ENCODE measurements at regions not wholly inside any gene's neighbourhood (a gene's known extent, or its start where the extent isn't known, plus 50 kb on each side); places are given as distances from the start of the nearest gene placed in this dataset.
"Not testable (repeated sequence)": the region's sequence is repeated elsewhere in the genome, so short reads cannot be mapped to it uniquely, and the experiment has no call there.

- Mint-ChIP-seq H3K4me3 (no peak overlapping the region), H3K27ac (no peak overlapping the region), H3K4me1 (no peaks in the 10 kb centered on the region), H3K36me3 (no peaks in the 10 kb centered on the region), H3K9me3 (no peaks in the 10 kb centered on the region), H3K27me3 (no peaks in the 10 kb centered on the region)
- ATAC-seq (ENCODE audit: low read depth) (no peak), DNase-seq (no peak)
- POLR2A ChIA-PET: no interaction called here
Measured at GRCh38 chr4:54391104-54391503, 162.0 kb downstream of the PDGFRA start.

GRCh38 chr4:54392479-54392878 lies 163.4 kb downstream of the PDGFRA start:
- POLR2A ChIA-PET: no interaction called here
- ATAC-seq (ENCODE audit: low read depth) (no peak), DNase-seq (no peak)
- H3K36me3 Mint-ChIP-seq: no peaks in the 10 kb centered on the region
- H3K27ac Mint-ChIP-seq: no peak overlapping the region
- H3K4me3 Mint-ChIP-seq: no peak overlapping the region
- H3K9me3 Mint-ChIP-seq: no peaks in the 10 kb centered on the region
- H3K4me1 Mint-ChIP-seq: no peaks in the 10 kb centered on the region
- H3K27me3 Mint-ChIP-seq: no peaks in the 10 kb centered on the region

- no peaks in the 10 kb centered on the region for H3K4me1 Mint-ChIP-seq
- H3K4me3 Mint-ChIP-seq: no peak overlapping the region
- ATAC-seq (ENCODE audit: low read depth) (no peak), DNase-seq (no peak)
- H3K27ac Mint-ChIP-seq: no peak overlapping the region
- POLR2A ChIA-PET: no interaction called here
- H3K36me3 Mint-ChIP-seq: no peaks in the 10 kb centered on the region
- no peaks in the 10 kb centered on the region for H3K27me3 Mint-ChIP-seq
- no peaks in the 10 kb centered on the region for H3K9me3 Mint-ChIP-seq
Measured at GRCh38 chr4:54393243-54393642, 164.2 kb downstream of the PDGFRA start.

DNA sequence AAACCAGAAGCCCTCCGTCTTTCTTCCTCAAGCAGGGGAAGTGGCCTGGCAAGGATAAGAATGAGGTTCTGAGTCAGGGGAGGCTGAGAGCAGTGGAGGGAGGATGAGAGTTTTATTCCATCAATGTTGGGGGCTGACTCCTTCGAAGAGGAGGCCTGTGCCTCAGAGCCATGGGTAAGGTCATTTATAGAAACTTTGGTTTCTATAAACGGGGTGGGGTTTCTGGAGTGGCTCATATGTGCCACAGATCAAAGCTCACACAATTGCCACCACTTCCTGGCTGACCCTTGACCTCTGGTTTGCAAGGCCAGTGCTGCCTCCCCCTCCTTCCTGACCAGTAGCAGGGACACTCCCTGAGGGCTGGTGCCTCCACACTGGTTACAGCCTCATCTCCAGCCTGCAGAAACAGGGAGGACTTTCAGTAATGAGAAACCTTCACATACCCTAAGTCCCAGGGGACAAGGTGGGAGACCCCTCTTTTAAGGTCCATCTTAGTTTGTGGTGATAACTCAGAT lies 166.0 kb downstream of the PDGFRA start:
- Mint-ChIP-seq H3K9me3 (no peaks in the 10 kb centered on the region), H3K27me3 (peaks cover 4% of the 10 kb centered on the region), H3K36me3 (no peaks in the 10 kb centered on the region), H3K27ac (no peak overlapping the region), H3K4me1 (no peaks in the 10 kb centered on the region), H3K4me3 (no peak overlapping the region)
- POLR2A ChIA-PET: no interaction called here
- ATAC-seq (ENCODE audit: low read depth) (no peak), DNase-seq (no peak)

- no peak for ATAC-seq (ENCODE audit: low read depth)
- POLR2A ChIA-PET: no interaction called here
- H3K9me3 Mint-ChIP-seq: no peaks in the 10 kb centered on the region
- no peak overlapping the region for H3K27ac Mint-ChIP-seq
- no peak overlapping the region for H3K4me3 Mint-ChIP-seq
- H3K27me3 Mint-ChIP-seq: peaks cover 4% of the 10 kb centered on the region
- DNase-seq: no peak
- no peaks in the 10 kb centered on the region for H3K4me1 Mint-ChIP-seq
- H3K36me3 Mint-ChIP-seq: no peaks in the 10 kb centered on the region
Measured at GRCh38 chr4:54400188-54400587, 171.1 kb downstream of the PDGFRA start.

DNA sequence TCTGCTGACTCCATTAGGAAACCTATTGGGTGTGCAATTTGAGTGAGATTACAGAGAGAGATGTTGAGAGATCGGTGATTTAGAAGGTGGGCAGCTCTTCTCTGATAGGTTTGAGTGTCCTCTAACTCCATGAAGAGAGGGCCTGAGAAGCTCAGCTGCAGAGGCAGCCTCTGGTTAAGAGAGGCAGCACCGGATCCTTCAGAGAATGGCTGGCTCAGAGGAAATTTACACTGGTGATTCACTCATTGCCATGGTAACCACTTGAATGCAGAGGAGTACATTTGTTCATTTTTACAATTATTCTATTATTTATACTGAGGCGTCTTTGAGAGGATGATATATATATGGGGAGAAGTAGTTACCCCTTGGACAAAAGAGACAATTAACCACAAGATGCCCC lies 171.7 kb downstream of the PDGFRA start:
- POLR2A ChIA-PET: no interaction called here
- no peak for DNase-seq
- Mint-ChIP-seq H3K36me3 (no peaks in the 10 kb centered on the region), H3K27me3 (peaks cover 6% of the 10 kb centered on the region), H3K4me3 (no peak overlapping the region), H3K27ac (no peak overlapping the region), H3K9me3 (no peaks in the 10 kb centered on the region), H3K4me1 (no peaks in the 10 kb centered on the region)
- no peak for ATAC-seq (ENCODE audit: low read depth)

DNA sequence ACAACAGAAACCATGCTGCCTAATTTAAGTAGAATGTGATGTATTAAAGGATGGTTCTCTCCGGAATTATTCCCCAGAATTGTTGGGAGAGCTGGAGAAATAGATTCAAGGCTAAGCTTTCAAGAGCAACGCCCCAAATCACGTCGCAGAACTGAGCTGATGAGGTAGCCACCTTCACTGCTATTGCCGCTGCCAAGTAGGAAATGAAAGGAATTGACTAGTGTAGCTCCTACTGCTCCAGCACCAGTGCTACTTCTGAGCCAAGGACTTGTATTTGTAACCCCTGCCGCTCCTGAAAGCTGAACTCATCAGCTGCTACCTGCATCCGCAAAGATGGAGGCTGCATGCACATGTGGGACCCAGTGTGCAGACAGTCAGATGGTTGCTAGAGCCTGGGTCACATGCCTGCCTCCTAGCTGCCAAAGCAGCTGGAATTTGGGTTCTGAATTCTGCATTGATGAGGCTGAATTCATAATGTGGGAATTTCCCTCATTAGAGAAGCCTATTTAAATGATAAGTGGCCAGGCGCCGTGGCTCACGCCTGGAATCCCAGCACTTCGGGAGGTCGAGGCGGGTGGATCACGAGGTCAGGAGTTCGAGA lies 173.9 kb downstream of the PDGFRA start:
- DNase-seq (no peak), ATAC-seq (ENCODE audit: low read depth) (no peak)
- H3K9me3 Mint-ChIP-seq: no peaks in the 10 kb centered on the region
- H3K27me3 Mint-ChIP-seq: peaks cover 15% of the 10 kb centered on the region
- POLR2A ChIA-PET: no interaction called here
- no peak overlapping the region for H3K27ac Mint-ChIP-seq
- H3K4me3 Mint-ChIP-seq: no peak overlapping the region
- no peaks in the 10 kb centered on the region for H3K36me3 Mint-ChIP-seq
- H3K4me1 Mint-ChIP-seq: no peaks in the 10 kb centered on the region

DNA sequence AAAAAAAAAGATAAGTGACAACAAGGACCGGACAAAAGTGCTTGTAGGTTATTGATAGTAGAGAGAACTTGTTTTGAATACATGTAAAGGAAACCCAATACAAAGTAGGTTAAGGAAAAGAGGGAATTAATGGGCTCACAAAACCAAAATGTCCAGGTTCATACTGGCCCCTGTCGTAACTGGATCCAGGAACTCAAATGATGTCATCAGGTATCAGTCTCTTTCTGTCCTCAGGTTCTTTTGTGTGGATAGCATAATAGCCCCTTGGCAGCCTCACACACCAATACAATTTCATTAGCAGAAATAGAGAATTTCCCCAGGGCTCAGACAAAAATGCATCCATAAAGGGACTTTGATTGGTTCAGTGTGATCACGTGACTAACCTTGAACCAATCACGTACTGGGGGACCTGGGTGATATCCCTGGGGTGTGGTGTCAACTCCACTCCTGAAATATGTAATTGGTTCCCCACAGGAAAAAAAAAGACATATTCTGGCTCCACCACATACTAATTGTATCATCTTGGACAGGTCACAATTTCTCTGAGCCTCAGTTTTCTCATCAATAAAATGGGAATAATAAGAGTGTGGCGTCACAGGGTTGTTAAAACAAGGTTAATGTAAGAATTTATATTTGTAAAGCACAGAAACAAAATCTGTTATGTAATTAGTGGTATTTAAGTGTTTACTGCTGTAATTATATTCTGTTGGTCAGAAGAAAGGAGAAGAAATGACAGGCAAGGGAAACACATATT lies 174.8 kb downstream of the PDGFRA start:
- ATAC-seq (ENCODE audit: low read depth) (no peak), DNase-seq (no peak)
- Mint-ChIP-seq H3K4me1 (no peaks in the 10 kb centered on the region), H3K27ac (no peak overlapping the region), H3K9me3 (no peaks in the 10 kb centered on the region), H3K36me3 (no peaks in the 10 kb centered on the region), H3K4me3 (no peak overlapping the region), H3K27me3 (peaks cover 19% of the 10 kb centered on the region)
- POLR2A ChIA-PET: no interaction called here

GRCh38 chr4:54409270-54409817 lies 180.3 kb downstream of the PDGFRA start:
- H3K9me3 Mint-ChIP-seq; H3K4me1 Mint-ChIP-seq; H3K36me3 Mint-ChIP-seq; ATAC-seq (ENCODE audit: low read depth); POLR2A ChIA-PET; DNase-seq; H3K4me3 Mint-ChIP-seq; H3K27ac Mint-ChIP-seq: not testable (repeated sequence)
- peaks cover 18% of the 10 kb centered on the region for H3K27me3 Mint-ChIP-seq

GRCh38 chr4:54414545-54414944 lies 185.5 kb downstream of the PDGFRA start:
- no peak for ATAC-seq (ENCODE audit: low read depth)
- Mint-ChIP-seq H3K4me1 (no peaks in the 10 kb centered on the region), H3K4me3 (no peak overlapping the region), H3K27me3 (peaks cover 2% of the 10 kb centered on the region), H3K27ac (no peak overlapping the region), H3K36me3 (no peaks in the 10 kb centered on the region), H3K9me3 (no peaks in the 10 kb centered on the region)
- POLR2A ChIA-PET: no interaction called here
- DNase-seq: no peak

DNA sequence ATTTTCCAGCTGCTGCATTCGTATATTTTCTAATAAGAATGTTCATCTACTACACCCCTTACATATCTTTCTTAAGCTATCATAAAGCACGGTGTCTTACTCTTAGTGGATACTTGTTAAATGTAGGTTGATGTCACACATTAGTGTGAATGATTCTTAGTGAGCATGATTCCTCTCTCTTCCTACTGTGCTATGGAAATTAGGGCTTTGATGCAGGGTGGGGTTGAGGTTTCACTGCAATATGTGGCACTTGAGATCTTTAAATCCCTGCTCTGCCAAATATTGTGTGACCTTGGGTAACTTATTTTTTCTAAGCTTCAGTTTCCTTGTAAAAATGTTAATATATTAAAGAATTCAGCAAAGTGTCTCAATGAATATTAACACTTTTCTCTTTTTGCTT lies 188.4 kb downstream of the PDGFRA start:
- no peaks in the 10 kb centered on the region for H3K4me1 Mint-ChIP-seq
- DNase-seq (no peak), ATAC-seq (ENCODE audit: low read depth) (no peak)
- no peak overlapping the region for H3K4me3 Mint-ChIP-seq
- POLR2A ChIA-PET: no interaction called here
- peaks cover 1% of the 10 kb centered on the region for H3K9me3 Mint-ChIP-seq
- H3K27ac Mint-ChIP-seq: no peak overlapping the region
- H3K36me3 Mint-ChIP-seq: no peaks in the 10 kb centered on the region
- peaks cover 2% of the 10 kb centered on the region for H3K27me3 Mint-ChIP-seq

GRCh38 chr4:54418468-54418867 lies 189.4 kb downstream of the PDGFRA start:
- no peak for ATAC-seq (ENCODE audit: low read depth)
- Mint-ChIP-seq H3K4me1 (no peaks in the 10 kb centered on the region), H3K27me3 (no peaks in the 10 kb centered on the region), H3K27ac (no peak overlapping the region), H3K4me3 (no peak overlapping the region), H3K9me3 (peaks cover 1% of the 10 kb centered on the region), H3K36me3 (no peaks in the 10 kb centered on the region)
- POLR2A ChIA-PET: no interaction called here
- DNase-seq: no peak

- Mint-ChIP-seq H3K4me3 (no peak overlapping the region), H3K4me1 (no peaks in the 10 kb centered on the region), H3K36me3 (no peaks in the 10 kb centered on the region), H3K27ac (no peak overlapping the region), H3K9me3 (peaks cover 1% of the 10 kb centered on the region), H3K27me3 (peaks cover 2% of the 10 kb centered on the region)
- POLR2A ChIA-PET: interaction anchor here (0.5 kb wide), 1 partner anchor 105 kb away, joined by 3 read pairs; no protein-coding TSS in a partner anchor
- DNase-seq: no peak
- no peak for ATAC-seq (ENCODE audit: low read depth)
Measured at GRCh38 chr4:54423066-54423465, 194.0 kb downstream of the PDGFRA start.

DNA sequence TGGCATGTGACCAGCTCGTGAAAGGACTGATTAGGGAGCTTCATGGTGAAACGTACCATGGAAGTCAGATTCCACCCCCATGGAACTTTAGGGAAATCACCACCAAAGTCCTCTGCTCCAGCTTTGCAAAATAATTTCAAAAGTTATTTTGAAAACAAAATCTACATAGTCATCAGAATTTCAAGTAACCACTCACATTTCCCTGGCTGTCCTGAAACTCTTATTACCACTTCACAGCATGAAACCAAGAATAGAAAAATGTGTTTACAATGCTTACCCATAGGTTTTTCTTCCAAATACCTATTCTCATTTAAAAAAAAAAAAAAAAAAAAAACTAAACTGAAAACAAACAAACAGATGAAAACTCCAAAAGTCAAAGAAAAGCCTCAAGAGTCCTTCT lies 198.7 kb downstream of the PDGFRA start:
- H3K4me3 Mint-ChIP-seq: no peak overlapping the region

More for the DNA sequence above, 198.7 kb downstream of the PDGFRA start:
- no peak for DNase-seq
- Mint-ChIP-seq H3K27me3 (peaks cover 6% of the 10 kb centered on the region), H3K4me1 (no peaks in the 10 kb centered on the region), H3K36me3 (no peaks in the 10 kb centered on the region), H3K9me3 (no peaks in the 10 kb centered on the region), H3K27ac (no peak overlapping the region)
- no peak for ATAC-seq (ENCODE audit: low read depth)
- POLR2A ChIA-PET: no interaction called here

Data from activated naive CD8-positive, alpha-beta T cell treated with anti-CD3 and anti-CD28 coated beads, Interleukin-2, amount 10 ng/mL, durations not matched to agents 7 days and 5 days (primary cell).